Hepatocyte (in vitro differentiated cells): ENCODE measurements at regions not wholly inside any gene's neighbourhood (a gene's known extent, or its start where the extent isn't known, plus 50 kb on each side); places are given as distances from the start of the nearest gene placed in this dataset.

ENCODE experiments used
- CTCF ChIP-seq: fragments of 200-600 bp; sonication (generic); IDR thresholded peaks from 2 replicates; pipeline ENCODE4 v1.5.1; 2016; ENCODE audit warnings: antibody characterized with exemption, mild to moderate bottlenecking; ENCODE audit not compliant: poor library complexity
- EZH2 ChIP-seq: fragments of 200-600 bp; sonication (generic); IDR thresholded peaks from 2 replicates; pipeline ENCODE4 v1.6.1; 2016; ENCODE audit warnings: antibody characterized with exemption, mild to moderate bottlenecking, borderline replicate concordance
- EZH2phosphoT487 ChIP-seq: fragments of 200-600 bp; sonication (generic); IDR thresholded peaks from one replicate; pipeline ENCODE4 v1.6.1; 2018; ENCODE audit warnings: antibody characterized with exemption, mild to moderate bottlenecking, low read depth, moderate library complexity; ENCODE audit not compliant: unreplicated experiment, severe bottlenecking

DNA sequence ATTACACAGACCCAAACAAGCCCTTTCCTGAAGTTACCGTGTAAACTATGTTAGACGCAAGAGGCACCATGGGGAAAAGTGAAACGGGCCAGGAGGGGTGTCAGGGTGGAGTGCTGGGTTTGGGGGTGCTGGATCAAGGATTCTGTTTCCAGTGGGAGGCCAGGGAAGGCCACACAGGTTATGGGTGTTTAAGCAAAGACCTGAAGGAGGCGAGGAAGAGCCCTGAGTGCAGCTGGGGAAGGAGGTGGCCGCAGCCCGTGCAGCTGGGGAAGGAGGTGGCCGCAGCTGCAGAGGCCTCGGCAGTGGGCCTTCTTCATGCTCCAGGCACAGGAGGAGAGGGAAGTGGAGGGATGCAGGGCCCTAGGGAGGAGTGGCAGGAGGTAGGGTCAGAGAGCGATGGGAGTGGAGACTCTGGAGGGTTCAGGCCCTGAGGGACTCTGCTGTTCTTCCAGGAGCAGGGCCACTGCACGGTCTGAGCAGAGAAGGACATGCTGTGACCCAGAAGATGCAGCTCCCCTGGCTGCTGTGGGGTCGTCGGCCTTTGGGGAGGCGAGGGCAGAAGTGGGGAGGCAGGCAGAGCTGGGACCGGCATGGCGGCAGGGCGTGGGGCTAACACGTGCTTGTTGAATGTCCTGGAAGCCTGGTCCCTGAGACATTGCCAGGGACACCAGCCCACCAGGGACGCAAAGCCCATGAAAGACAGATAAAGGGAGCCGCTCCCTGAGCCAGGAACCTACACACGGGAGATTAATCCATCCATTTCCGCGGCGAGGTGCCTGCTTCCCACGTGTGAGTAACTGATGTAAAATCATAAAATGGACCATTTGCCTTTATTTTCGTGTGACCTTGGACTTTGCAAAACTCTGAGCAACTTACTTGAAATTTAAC is 1049.1 kb downstream of the BRD1 start:
- no peak for TF ChIP-seq CTCF
- no peak for TF ChIP-seq EZH2
- no peak for TF ChIP-seq EZH2phosphoT487
